PC-3 (cell line): ENCODE measurements at regions not wholly inside any gene's neighbourhood (a gene's known extent, or its start where the extent isn't known, plus 50 kb on each side); places are given as distances from the start of the nearest gene placed in this dataset.

Experiments used
- EZH2 ChIP-seq: fragments of 300-600 bp; sonication (generic); IDR thresholded peaks from one replicate; pipeline ENCODE4 v1.6.1; 2017; ENCODE audit warnings: antibody characterized with exemption, mild to moderate bottlenecking, low read length; ENCODE audit not compliant: unreplicated experiment
- TF ChIP-seq, protein P1 (sequence below): fragments of 300-600 bp; sonication (generic); conservative IDR thresholded peaks from 2 replicates; pipeline ENCODE4 v1.5.1; 2017; ENCODE audit warnings: antibody characterized with exemption, low read depth, mild to moderate bottlenecking, low read length

GRCh38 chr6:117200067-117200466, 65.3 kb upstream of the VGLL2 start:
- TF ChIP-seq, protein P1, sequence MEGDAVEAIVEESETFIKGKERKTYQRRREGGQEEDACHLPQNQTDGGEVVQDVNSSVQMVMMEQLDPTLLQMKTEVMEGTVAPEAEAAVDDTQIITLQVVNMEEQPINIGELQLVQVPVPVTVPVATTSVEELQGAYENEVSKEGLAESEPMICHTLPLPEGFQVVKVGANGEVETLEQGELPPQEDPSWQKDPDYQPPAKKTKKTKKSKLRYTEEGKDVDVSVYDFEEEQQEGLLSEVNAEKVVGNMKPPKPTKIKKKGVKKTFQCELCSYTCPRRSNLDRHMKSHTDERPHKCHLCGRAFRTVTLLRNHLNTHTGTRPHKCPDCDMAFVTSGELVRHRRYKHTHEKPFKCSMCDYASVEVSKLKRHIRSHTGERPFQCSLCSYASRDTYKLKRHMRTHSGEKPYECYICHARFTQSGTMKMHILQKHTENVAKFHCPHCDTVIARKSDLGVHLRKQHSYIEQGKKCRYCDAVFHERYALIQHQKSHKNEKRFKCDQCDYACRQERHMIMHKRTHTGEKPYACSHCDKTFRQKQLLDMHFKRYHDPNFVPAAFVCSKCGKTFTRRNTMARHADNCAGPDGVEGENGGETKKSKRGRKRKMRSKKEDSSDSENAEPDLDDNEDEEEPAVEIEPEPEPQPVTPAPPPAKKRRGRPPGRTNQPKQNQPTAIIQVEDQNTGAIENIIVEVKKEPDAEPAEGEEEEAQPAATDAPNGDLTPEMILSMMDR: no peak
- TF ChIP-seq EZH2: no peak
